Spleen (tissue), 11 donors: ENCODE measurements at regions not wholly inside any gene's neighbourhood (a gene's known extent, or its start where the extent isn't known, plus 50 kb on each side); places are given as distances from the start of the nearest gene placed in this dataset.
"Not testable (repeated sequence)": the region's sequence is repeated elsewhere in the genome, so short reads cannot be mapped to it uniquely, and the experiment has no call there.

Source experiments
- DNase-seq: peaks from one replicate; pipeline ENCODE4 v3.0.0-alpha.2; 2020
- H3K27ac ChIP-seq, 8 donors: fragments of 200-600 bp; sonication (generic) in 7 of 8; 1 replicate in 4 of 8; 2 replicates in 4 of 8; pipeline versions ENCODE4 v1.5.0 to v1.8.0; 2016 to 2021; ENCODE audit warnings: inconsistent platforms in 4 of 8, mild to moderate bottlenecking in 4 of 8, moderate library complexity in 1 of 8
- H3K27me3 ChIP-seq, 7 donors: fragments of 200-600 bp; sonication (generic) in 6 of 7; replicated peaks in 1 of 7; 1 replicate in 4 of 7; 2 replicates in 3 of 7; pipeline versions ENCODE4 v1.5.0 to v1.8.0; 2016 to 2021; ENCODE audit warnings: inconsistent platforms in 3 of 7, mild to moderate bottlenecking in 1 of 7
- H3K36me3 ChIP-seq, 6 donors: fragments of 200-600 bp; sonication (generic) in 5 of 6; 1 replicate in 4 of 6; 2 replicates in 2 of 6; pipeline versions ENCODE4 v1.5.0 to v1.8.0; 2016 to 2021; ENCODE audit warnings: inconsistent platforms in 2 of 6
- H3K4me1 ChIP-seq, 6 donors: fragments of 200-600 bp; sonication (generic) in 5 of 6; 1 replicate in 3 of 6; 2 replicates in 3 of 6; pipeline versions ENCODE4 v1.5.0 to v1.8.0; 2016 to 2021; ENCODE audit warnings: inconsistent platforms in 3 of 6
- H3K4me3 ChIP-seq, 8 donors: fragments of 200-600 bp; sonication (generic) in 7 of 8; 1 replicate in 4 of 8; 2 replicates in 4 of 8; pipeline versions ENCODE4 v1.5.0 to v1.8.0; 2016 to 2021; ENCODE audit warnings: inconsistent platforms in 4 of 8, mild to moderate bottlenecking in 4 of 8, moderate library complexity in 2 of 8
- H3K9me3 ChIP-seq, 8 donors: fragments of 200-600 bp; sonication (generic) in 7 of 8; 1 replicate in 4 of 8; 2 replicates in 4 of 8; pipeline versions ENCODE4 v1.5.0 to v1.8.0; 2016 to 2021; ENCODE audit warnings: inconsistent platforms in 4 of 8
- CTCF ChIP-seq, 11 experiments: fragments of 200-600 bp in 7 of 11; fragments of 450-650 bp in 4 of 11; sonication (generic) in 4 of 11; IDR thresholded peaks in 8 of 11; conservative IDR thresholded peaks in 3 of 11; 1 replicate in 7 of 11; 2 replicates in 4 of 11; pipeline versions ENCODE4 v1.4.0 to v1.8.0; 2016 to 2021; ENCODE audit warnings: antibody characterized with exemption in 11 of 11, inconsistent platforms in 4 of 11, mild to moderate bottlenecking in 1 of 11
- POLR2A ChIP-seq, 3 donors: fragments of 450-650 bp; IDR thresholded peaks; one replicate each; pipeline ENCODE4 v1.5.1; 2017; ENCODE audit warnings: antibody characterized with exemption in 3 of 3, mild to moderate bottlenecking in 1 of 3
- POLR2AphosphoS5 ChIP-seq, 3 donors: sonication (generic); formaldehyde crosslinking; IDR thresholded peaks; one replicate each; pipeline ENCODE4 v1.5.1; 2017; ENCODE audit warnings: antibody characterized with exemption in 3 of 3
- WGBS, 5 donors: extraction: QIAGEN DNeasy Blood & Tissue Kit in 3 of 5; methylation state at CpG; one replicate each; pipeline versions ENCODE4 v1.1.5 to v1.1.7; 2013 to 2018; 5-methylcytosine and 5-hydroxymethylcytosine counted together
- intact Hi-C: fragments of 100-400 bp; cut with DNase I; formaldehyde crosslinking; loops from one replicate; pipeline ENCODE4 v1.15.0; 2023; ENCODE audit warnings: low total_unique reads
- donor health status: healthy with polysubstance abuse.
- donor health status: DM: no; HTN: no; CAD: no; lungs with moderate emphysema.
- donor health status: DM: no; HTN: no; CAD: no.
- donor health status: Bipolar disorder and iron deficiency.
- donor health status: healthy.
- donor health status: DM: no; HTN: no; CAD: no.
- donor health status: DM: yes; HTN: yes; CAD: no.

- H3K36me3 ChIP-seq = no peaks in the 10 kb centered on the region
- DNase-seq = peak; percentile 68
- no peak for TF ChIP-seq CTCF (IDR thresholded peaks at IDR 0.05 in 8 of 11, conservative IDR thresholded peaks at IDR 0.05 in 3 of 11)
- no peaks in the 10 kb centered on the region for H3K4me1 ChIP-seq
- H3K9me3 ChIP-seq = peaks cover 0 to 26% (median 7%) of the 10 kb centered on the region in 8 donors
- intact Hi-C loops = no loop called here
- H3K4me3 ChIP-seq = no peak overlapping the region
- H3K27ac ChIP-seq = no peak overlapping the region
- 82 to 88% (median 85%) methylated on average over 12 to 21 of the region's 21 CpGs for WGBS, 5 donors
- no peaks in the 10 kb centered on the region for H3K27me3 ChIP-seq
Measured at GRCh38 chr4:64747919-64748715, 338.9 kb upstream of the TECRL start.

GRCh38 chr4:64738240-64738639 lies 329.0 kb upstream of the TECRL start:
- Histone ChIP-seq H3K36me3 (no peaks in the 10 kb centered on the region), H3K4me1 (no peaks in the 10 kb centered on the region), H3K27ac (no peak overlapping the region), H3K4me3 (no peak overlapping the region), H3K9me3 (peaks cover 0 to 4% (median 0%) of the 10 kb centered on the region in 8 donors), H3K27me3 (no peaks in the 10 kb centered on the region)
- TF ChIP-seq POLR2A (IDR thresholded peaks at IDR 0.05) (no peak), POLR2AphosphoS5 (IDR thresholded peaks at IDR 0.05) (no peak), CTCF (IDR thresholded peaks at IDR 0.05 in 8 of 11, conservative IDR thresholded peaks at IDR 0.05 in 3 of 11) (no peak)
- intact Hi-C loops = no loop called here
- WGBS, 5 donors = 81 to 91% (median 87%) methylated on average over 3 of the region's 3 CpGs
- DNase-seq = no peak

- intact Hi-C loops, H3K36me3 ChIP-seq, DNase-seq, H3K4me3 ChIP-seq, H3K27me3 ChIP-seq, H3K27ac ChIP-seq, H3K9me3 ChIP-seq, H3K4me1 ChIP-seq: not testable (repeated sequence)
- WGBS, 5 donors = 43 to 59% (median 53%) methylated on average over 2 of the region's 2 CpGs
Measured at GRCh38 chr4:64737854-64738138, 328.5 kb upstream of the TECRL start.

- intact Hi-C loops = no loop called here
- Histone ChIP-seq H3K9me3 (peaks cover 0 to 9% (median 3%) of the 10 kb centered on the region in 8 donors), H3K27ac (no peak overlapping the region), H3K27me3 (no peaks in the 10 kb centered on the region), H3K36me3 (no peaks in the 10 kb centered on the region), H3K4me1 (no peaks in the 10 kb centered on the region), H3K4me3 (no peak overlapping the region)
- WGBS, 5 donors = 62 to 80% (median 67%) methylated on average over 2 of the region's 2 CpGs
- DNase-seq = no peak
- no peak for TF ChIP-seq POLR2A (IDR thresholded peaks at IDR 0.05)
- no peak for TF ChIP-seq POLR2AphosphoS5 (IDR thresholded peaks at IDR 0.05)
Measured at GRCh38 chr4:64737026-64737853, 328.0 kb upstream of the TECRL start.

GRCh38 chr4:64729561-64729960 lies 320.3 kb upstream of the TECRL start:
- 22 to 62% (median 50%) methylated on average over 4 of the region's 4 CpGs for WGBS, 5 donors

More at GRCh38 chr4:64729561-64729960, 320.3 kb upstream of the TECRL start:
- Histone ChIP-seq H3K27ac (no peak overlapping the region), H3K4me3 (no peak overlapping the region), H3K9me3 (peaks cover 0 to 38% (median 8%) of the 10 kb centered on the region in 8 donors), H3K27me3 (no peaks in the 10 kb centered on the region), H3K4me1 (no peaks in the 10 kb centered on the region), H3K36me3 (no peaks in the 10 kb centered on the region)
- DNase-seq = no peak
- TF ChIP-seq POLR2AphosphoS5 (IDR thresholded peaks at IDR 0.05) = no peak
- TF ChIP-seq CTCF (IDR thresholded peaks at IDR 0.05 in 8 of 11, conservative IDR thresholded peaks at IDR 0.05 in 3 of 11) = no peak
- TF ChIP-seq POLR2A (IDR thresholded peaks at IDR 0.05) = no peak
- intact Hi-C loops = no loop called here
